ENCODE measurements at regions not wholly inside any gene's neighbourhood (a gene's known extent, or its start where the extent isn't known, plus 50 kb on each side); places are given as distances from the start of the nearest gene placed in this dataset.

DNA sequence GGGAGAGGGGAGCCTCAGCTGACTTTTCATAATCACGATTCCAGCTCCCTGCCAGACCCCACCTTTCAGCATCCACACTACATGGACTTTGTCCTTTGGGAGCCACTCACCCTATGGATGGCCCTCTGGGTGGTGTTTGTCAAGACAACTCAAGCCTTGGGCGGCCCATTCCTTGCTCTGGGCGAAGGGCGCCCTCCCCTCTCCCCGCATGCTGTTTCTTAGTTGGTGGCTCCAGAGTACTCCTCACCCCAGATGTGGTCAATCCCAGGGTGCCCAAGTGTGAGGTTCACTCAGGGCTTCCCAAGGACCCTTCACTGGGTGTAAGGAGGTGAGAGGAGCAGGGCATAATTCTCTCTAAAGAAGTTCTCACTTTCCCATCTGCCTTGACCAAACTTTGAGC lies 710.0 kb downstream of the QKI start:
- peaks cover 3% of the 10 kb centered on the region for H3K9me3 Mint-ChIP-seq (ENCODE audit: unreplicated experiment)
- TF ChIP-seq, protein P1, sequence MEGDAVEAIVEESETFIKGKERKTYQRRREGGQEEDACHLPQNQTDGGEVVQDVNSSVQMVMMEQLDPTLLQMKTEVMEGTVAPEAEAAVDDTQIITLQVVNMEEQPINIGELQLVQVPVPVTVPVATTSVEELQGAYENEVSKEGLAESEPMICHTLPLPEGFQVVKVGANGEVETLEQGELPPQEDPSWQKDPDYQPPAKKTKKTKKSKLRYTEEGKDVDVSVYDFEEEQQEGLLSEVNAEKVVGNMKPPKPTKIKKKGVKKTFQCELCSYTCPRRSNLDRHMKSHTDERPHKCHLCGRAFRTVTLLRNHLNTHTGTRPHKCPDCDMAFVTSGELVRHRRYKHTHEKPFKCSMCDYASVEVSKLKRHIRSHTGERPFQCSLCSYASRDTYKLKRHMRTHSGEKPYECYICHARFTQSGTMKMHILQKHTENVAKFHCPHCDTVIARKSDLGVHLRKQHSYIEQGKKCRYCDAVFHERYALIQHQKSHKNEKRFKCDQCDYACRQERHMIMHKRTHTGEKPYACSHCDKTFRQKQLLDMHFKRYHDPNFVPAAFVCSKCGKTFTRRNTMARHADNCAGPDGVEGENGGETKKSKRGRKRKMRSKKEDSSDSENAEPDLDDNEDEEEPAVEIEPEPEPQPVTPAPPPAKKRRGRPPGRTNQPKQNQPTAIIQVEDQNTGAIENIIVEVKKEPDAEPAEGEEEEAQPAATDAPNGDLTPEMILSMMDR (IDR thresholded peaks at IDR 0.05; ENCODE audit: partially characterized antibody, unreplicated experiment): no peak
- no peak for DNase-seq
- no peak overlapping the region for H3K27ac Mint-ChIP-seq (ENCODE audit: unreplicated experiment)
- no peak overlapping the region for H3K4me3 Mint-ChIP-seq (ENCODE audit: unreplicated experiment)
- no peaks in the 10 kb centered on the region for H3K36me3 Mint-ChIP-seq (ENCODE audit: unreplicated experiment)
- no peaks in the 10 kb centered on the region for H3K4me1 Mint-ChIP-seq (ENCODE audit: low read depth, unreplicated experiment)
- H3K27me3 Mint-ChIP-seq (ENCODE audit: unreplicated experiment): peaks cover 2% of the 10 kb centered on the region

DNA sequence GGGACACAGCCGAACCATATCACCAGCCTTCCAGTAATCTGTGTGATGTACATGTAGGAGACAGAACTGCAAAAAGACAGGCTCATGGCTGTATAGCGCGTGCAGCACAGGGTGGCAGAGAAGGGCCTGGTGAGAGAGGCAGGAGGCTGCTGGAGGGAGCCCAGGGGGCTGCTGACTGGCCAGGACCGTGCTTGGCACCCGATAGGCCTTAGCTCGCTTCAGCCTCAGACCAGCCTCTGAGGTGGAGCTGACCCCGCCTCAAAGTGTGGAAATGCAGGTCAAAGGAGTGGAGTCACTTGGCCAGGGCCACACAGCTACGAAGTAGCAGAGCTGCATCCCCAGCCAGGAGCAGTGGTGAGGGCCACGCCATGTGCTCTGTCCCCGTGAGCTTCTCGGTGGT lies 707.6 kb downstream of the QKI start:
- DNase-seq: no peak
- Mint-ChIP-seq H3K9me3 (ENCODE audit: unreplicated experiment) (peaks cover 3% of the 10 kb centered on the region), H3K27ac (ENCODE audit: unreplicated experiment) (no peak overlapping the region), H3K27me3 (ENCODE audit: unreplicated experiment) (peaks cover 2% of the 10 kb centered on the region), H3K4me1 (ENCODE audit: low read depth, unreplicated experiment) (peaks cover 7% of the 10 kb centered on the region), H3K4me3 (ENCODE audit: unreplicated experiment) (no peak overlapping the region), H3K36me3 (ENCODE audit: unreplicated experiment) (no peaks in the 10 kb centered on the region)
- TF ChIP-seq, protein P1 (IDR thresholded peaks at IDR 0.05; ENCODE audit: partially characterized antibody, unreplicated experiment): no peak

DNA sequence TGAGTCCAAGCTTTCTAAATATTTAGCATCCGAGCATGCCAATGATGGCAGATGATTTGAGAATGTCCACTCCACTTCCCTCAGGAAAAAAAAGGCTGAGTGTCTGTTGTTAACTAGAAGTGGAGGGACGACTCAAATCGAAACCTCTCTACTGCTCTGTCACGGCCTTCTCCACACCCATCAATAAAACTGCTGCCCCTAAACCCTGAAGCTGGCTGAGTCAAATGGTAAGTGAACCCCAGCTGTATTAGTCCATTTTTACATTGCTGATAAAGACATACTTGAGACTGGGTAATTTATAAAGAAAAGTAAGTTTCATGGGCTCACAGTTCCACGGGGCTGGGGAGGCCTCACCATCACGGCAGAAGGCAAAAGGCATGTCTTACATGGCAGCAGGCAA lies 707.0 kb downstream of the QKI start:
- Mint-ChIP-seq H3K27me3 (ENCODE audit: unreplicated experiment) (peaks cover 2% of the 10 kb centered on the region), H3K4me3 (ENCODE audit: unreplicated experiment) (no peak overlapping the region), H3K27ac (ENCODE audit: unreplicated experiment) (no peak overlapping the region), H3K36me3 (ENCODE audit: unreplicated experiment) (no peaks in the 10 kb centered on the region), H3K4me1 (ENCODE audit: low read depth, unreplicated experiment) (peaks cover 10% of the 10 kb centered on the region), H3K9me3 (ENCODE audit: unreplicated experiment) (peaks cover 3% of the 10 kb centered on the region)
- DNase-seq: no peak
- TF ChIP-seq, protein P1 (IDR thresholded peaks at IDR 0.05; ENCODE audit: partially characterized antibody, unreplicated experiment): no peak

DNA sequence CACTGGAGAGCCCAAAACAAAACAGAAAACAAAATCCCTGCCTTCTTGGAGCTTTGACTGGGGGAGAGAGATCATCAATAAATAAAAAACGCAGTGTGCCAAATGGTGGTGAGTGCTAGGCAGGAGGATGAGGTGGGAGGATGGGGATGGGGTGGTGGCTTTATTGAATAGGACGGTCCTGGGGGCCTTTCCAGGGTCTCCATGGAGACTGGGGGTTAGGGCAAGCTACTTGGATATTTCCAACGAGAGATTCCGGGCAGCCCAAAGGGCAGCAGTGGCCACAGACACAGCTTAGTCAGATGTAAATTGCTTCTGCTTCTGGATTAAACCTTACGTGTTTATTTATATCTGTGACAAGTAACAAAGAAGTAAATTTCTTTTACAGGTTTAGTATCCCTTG lies 700.1 kb downstream of the QKI start:
- Mint-ChIP-seq H3K27ac (ENCODE audit: unreplicated experiment) (no peak overlapping the region), H3K4me3 (ENCODE audit: unreplicated experiment) (no peak overlapping the region), H3K4me1 (ENCODE audit: low read depth, unreplicated experiment) (peaks cover 14% of the 10 kb centered on the region), H3K36me3 (ENCODE audit: unreplicated experiment) (no peaks in the 10 kb centered on the region), H3K27me3 (ENCODE audit: unreplicated experiment) (no peaks in the 10 kb centered on the region), H3K9me3 (ENCODE audit: unreplicated experiment) (peaks cover 2% of the 10 kb centered on the region)
- TF ChIP-seq, protein P1 (IDR thresholded peaks at IDR 0.05; ENCODE audit: partially characterized antibody, unreplicated experiment): no peak
- DNase-seq: no peak

DNA sequence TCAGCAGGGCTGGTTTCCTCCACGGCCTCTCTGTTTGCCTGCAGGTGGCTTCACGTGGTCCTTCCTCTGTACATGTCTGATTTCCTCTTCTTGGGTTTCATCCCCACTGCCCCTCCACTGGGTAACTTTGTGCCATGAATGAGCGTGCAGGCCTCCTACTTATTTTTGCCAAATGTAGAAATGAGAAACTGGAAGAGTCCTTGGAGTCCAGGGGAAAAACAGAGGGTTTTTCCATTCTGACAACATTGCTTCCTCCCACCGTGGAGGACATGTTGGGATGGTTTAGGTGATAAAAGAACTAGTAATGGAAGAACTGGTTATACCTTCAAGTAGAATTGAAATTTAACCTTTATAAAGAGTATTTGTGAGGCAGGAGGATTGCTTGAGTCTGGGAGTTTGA lies 699.5 kb downstream of the QKI start:
- peaks cover 2% of the 10 kb centered on the region for H3K27me3 Mint-ChIP-seq (ENCODE audit: unreplicated experiment)
- H3K9me3 Mint-ChIP-seq (ENCODE audit: unreplicated experiment): peaks cover 2% of the 10 kb centered on the region
- TF ChIP-seq, protein P1 (IDR thresholded peaks at IDR 0.05; ENCODE audit: partially characterized antibody, unreplicated experiment): no peak
- H3K36me3 Mint-ChIP-seq (ENCODE audit: unreplicated experiment): no peaks in the 10 kb centered on the region
- no peak overlapping the region for H3K4me3 Mint-ChIP-seq (ENCODE audit: unreplicated experiment)
- no peak for DNase-seq
- no peak overlapping the region for H3K27ac Mint-ChIP-seq (ENCODE audit: unreplicated experiment)
- H3K4me1 Mint-ChIP-seq (ENCODE audit: low read depth, unreplicated experiment): peaks cover 14% of the 10 kb centered on the region
